Heart left ventricle (tissue), 16 donors: ENCODE measurements at regions not wholly inside any gene's neighbourhood (a gene's known extent, or its start where the extent isn't known, plus 50 kb on each side); places are given as distances from the start of the nearest gene placed in this dataset.

ENCODE experiments used
- ATAC-seq, 4 donors: fragments of 200-7000 bp; cut with Tn5 transposase; one replicate each; pipeline ENCODE4 v1.9.1; 2020 to 2022; ENCODE audit warnings: moderate library complexity in 4 of 4, mild to moderate bottlenecking in 3 of 4, moderate number of reproducible peaks in 1 of 4
- DNase-seq, 5 donors: peaks; one replicate each; pipeline ENCODE4 v3.0.0-alpha.2; 2020
- H3K27ac ChIP-seq, 12 donors: fragments of 200-600 bp; sonication (generic) in 4 of 12; one replicate each; pipeline versions ENCODE4 v1.5.0 to v1.8.0; 2016 to 2022; ENCODE audit warnings: mild to moderate bottlenecking in 2 of 12
- H3K27me3 ChIP-seq, 9 donors: fragments of 200-600 bp; sonication (generic) in 2 of 9; one replicate each; pipeline versions ENCODE4 v1.5.1 to v1.8.0; 2016 to 2022; ENCODE audit warnings: mild to moderate bottlenecking in 3 of 9
- H3K36me3 ChIP-seq, 9 donors: fragments of 200-600 bp; sonication (generic) in 2 of 9; one replicate each; pipeline versions ENCODE4 v1.5.0 to v1.8.0; 2018 to 2022; ENCODE audit warnings: mild to moderate bottlenecking in 2 of 9
- H3K4me1 ChIP-seq, 12 donors: fragments of 200-600 bp; sonication (generic) in 4 of 12; one replicate each; pipeline versions ENCODE4 v1.5.0 to v1.8.0; 2016 to 2022; ENCODE audit warnings: mild to moderate bottlenecking in 3 of 12
- H3K4me3 ChIP-seq, 12 donors: fragments of 200-600 bp; sonication (generic) in 4 of 12; one replicate each; pipeline versions ENCODE4 v1.5.0 to v1.8.0; 2017 to 2022; ENCODE audit warnings: mild to moderate bottlenecking in 9 of 12, moderate library complexity in 4 of 12
- H3K9me3 ChIP-seq, 12 donors: fragments of 200-600 bp; sonication (generic) in 4 of 12; one replicate each; pipeline versions ENCODE4 v1.5.0 to v1.8.0; 2016 to 2022; ENCODE audit warnings: mild to moderate bottlenecking in 1 of 12
- CTCF ChIP-seq, 12 donors: fragments of 200-600 bp; sonication (generic) in 4 of 12; IDR thresholded peaks; one replicate each; pipeline versions ENCODE4 v1.5.0 to v1.8.0; 2018 to 2022; ENCODE audit warnings: antibody characterized with exemption in 12 of 12, mild to moderate bottlenecking in 5 of 12
- POLR2A ChIP-seq, 2 donors: fragments of 450-650 bp; IDR thresholded peaks; one replicate each; pipeline ENCODE4 v1.6.1; 2017; ENCODE audit warnings: antibody characterized with exemption in 2 of 2, mild to moderate bottlenecking in 2 of 2, moderate library complexity in 2 of 2
- WGBS, 4 donors: extraction: QIAGEN DNeasy Blood & Tissue Kit in 2 of 4; methylation state at CpG; one replicate each; pipeline versions ENCODE4 v1.1.5 to v1.1.7; 2013 to 2018; 5-methylcytosine and 5-hydroxymethylcytosine counted together
- intact Hi-C, 10 donors: fragments of 100-400 bp; cut with DNase I; formaldehyde crosslinking; loops; one replicate each; pipeline versions ENCODE4 v1.11.1 to v1.14.2; 2022
- donor health status: ischemic (EF 13 %, LVEDD 7.1; RV severe dilation, severe dysfunction).
- donor health status: healthy with polysubstance abuse.
- donor health status: DM: no; HTN: yes; CAD: no.
- donor health status: DM: no; HTN: no; CAD: no.
- donor health status: ischemic (EF 25% LVEDD 6.9; RV normal size, moderate dysfunction).
- donor health status: ischemic (EF 25% LVEDD 5.7; RV mildly dilated, moderate dysfunction).
- donor health status: healthy.
- donor health status: DM: yes; HTN: yes; CAD: no.
- donor health status: ischemic (EF 35%, LVEDD 5.7; RV mildly dilated, moderate dysfunction).
- donor health status: nonischemic (EF 11% LVEDD 7.7; RV severe dilation, severe dysfunction).
- donor health status: DM: yes; HTN: yes; CAD: no.
- donor health status: PGD.
- donor health status: ischemic (EF 29% LVEDD 5.4; RV normal size, mild dysfunction).
- donor health status: nonischemic (EF 23%, LVEDD 6.1; RV moderate dilation, normal function).

- Histone ChIP-seq H3K4me1 (no peaks in the 10 kb centered on the region), H3K36me3 (no peaks in the 10 kb centered on the region), H3K4me3 (no peak overlapping the region), H3K9me3 (no peaks in the 10 kb centered on the region), H3K27ac (no peak overlapping the region), H3K27me3 (peaks cover 0 to 15% (median 0%) of the 10 kb centered on the region in 9 donors)
- no peak for TF ChIP-seq POLR2A (IDR thresholded peaks at IDR 0.05)
- TF ChIP-seq CTCF (IDR thresholded peaks at IDR 0.05), result no peak
- ATAC-seq (peak in 1 of 4 donors; percentile 45), DNase-seq (no peak)
- intact Hi-C loops, result no loop called here
- WGBS, 4 donors, result 42 to 62% (median 50%) methylated on average over 5 of the region's 5 CpGs
Observed at GRCh38 chr15:86021281-86022264, 58.1 kb upstream of the AGBL1 start.

DNA sequence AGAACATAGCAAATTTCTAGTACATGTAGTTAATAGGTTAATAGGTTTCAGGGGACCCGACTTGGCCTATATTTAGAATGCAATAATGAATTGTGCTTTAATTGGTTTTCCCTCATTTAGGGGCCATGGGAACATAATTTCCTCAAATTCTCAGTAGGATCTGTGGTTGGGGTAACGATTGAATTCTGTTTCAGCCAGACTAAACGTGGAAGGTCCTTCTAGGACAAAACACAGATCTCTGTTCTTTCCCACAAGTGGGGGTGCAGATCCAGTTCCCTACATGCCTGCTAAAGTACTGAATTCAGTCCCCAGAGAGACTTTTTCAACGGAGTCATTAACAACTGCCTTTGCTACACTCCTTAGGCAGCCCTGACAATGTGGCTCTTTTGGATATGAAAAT, 50.7 kb upstream of the AGBL1 start:
- no peaks in the 10 kb centered on the region for H3K4me1 ChIP-seq
- no peaks in the 10 kb centered on the region for H3K36me3 ChIP-seq
- TF ChIP-seq POLR2A (IDR thresholded peaks at IDR 0.05) (no peak), CTCF (IDR thresholded peaks at IDR 0.05) (no peak)
- intact Hi-C loops, result no loop called here
- DNase-seq (no peak), ATAC-seq (no peak)
- H3K4me3 ChIP-seq, result no peak overlapping the region
- no peak overlapping the region for H3K27ac ChIP-seq
- H3K9me3 ChIP-seq, result no peaks in the 10 kb centered on the region
- 48 to 69% (median 60%) methylated on average over 4 of the region's 4 CpGs for WGBS, 4 donors
- peaks cover 0 to 7% (median 0%) of the 10 kb centered on the region in 9 donors for H3K27me3 ChIP-seq
